CD4-positive, CD25-positive, alpha-beta regulatory T cell (primary cell): ENCODE measurements at regions not wholly inside any gene's neighbourhood (a gene's known extent, or its start where the extent isn't known, plus 50 kb on each side); places are given as distances from the start of the nearest gene placed in this dataset.

Experiments
- ATAC-seq, 2 donors: fragments of 150-1000 bp; cut with Tn5 transposase; one replicate each; pipeline ENCODE4 v1.10.0; 2021; ENCODE audit warnings: low read depth in 2 of 2, moderate number of reproducible peaks in 2 of 2, moderate library complexity in 1 of 2
- DNase-seq, 3 donors: peaks; one replicate each; pipeline versions ENCODE4 v3.0.0 to v3.0.0-alpha.2; 2012 to 2022; ENCODE audit warnings: mixed read lengths in 1 of 3
- H3K27ac ChIP-seq: one replicate; pipeline ENCODE4 v1.7.0; 2013; ENCODE audit warnings: mild to moderate bottlenecking, low read length; ENCODE audit not compliant: insufficient read depth, poor library complexity, severe bottlenecking
- H3K27me3 ChIP-seq: one replicate; pipeline ENCODE4 v1.7.0; 2013; ENCODE audit warnings: low read length; ENCODE audit not compliant: control insufficient read depth, insufficient read depth
- H3K36me3 ChIP-seq: one replicate; pipeline ENCODE4 v1.7.0; 2013; ENCODE audit warnings: mild to moderate bottlenecking, low read length, moderate library complexity; ENCODE audit not compliant: control insufficient read depth, insufficient read depth
- H3K4me1 ChIP-seq: 2 replicates; pipeline ENCODE4 v1.7.0; 2013; ENCODE audit warnings: mild to moderate bottlenecking, low read length; ENCODE audit not compliant: insufficient read depth, control insufficient read depth, poor library complexity, severe bottlenecking
- H3K4me3 ChIP-seq: one replicate; pipeline ENCODE4 v1.7.0; 2013; ENCODE audit warnings: low read depth, mild to moderate bottlenecking, low read length, moderate library complexity
- H3K9me3 ChIP-seq, 2 experiments: 1 replicate in 1 of 2; 2 replicates in 1 of 2; pipeline ENCODE4 v1.7.0; 2013; ENCODE audit warnings: low read length in 2 of 2, mild to moderate bottlenecking in 1 of 2, moderate library complexity in 1 of 2; ENCODE audit not compliant: control insufficient read depth in 2 of 2
- H3K27ac Mint-ChIP-seq, 3 donors: one replicate each; pipeline ENCODE4 v1.8.0; 2020 to 2022; ENCODE audit warnings: mild to moderate bottlenecking in 3 of 3, mixed read lengths in 3 of 3, moderate library complexity in 2 of 3
- H3K27me3 Mint-ChIP-seq: one replicate; pipeline ENCODE4 v1.8.0; 2022; ENCODE audit warnings: mild to moderate bottlenecking, mixed read lengths
- H3K36me3 Mint-ChIP-seq: one replicate; pipeline ENCODE4 v1.8.0; 2020; ENCODE audit warnings: mixed read lengths
- H3K4me1 Mint-ChIP-seq, 4 donors: one replicate each; pipeline ENCODE4 v1.8.0; 2020 to 2022; ENCODE audit warnings: mixed read lengths in 4 of 4, mild to moderate bottlenecking in 1 of 4
- H3K4me3 Mint-ChIP-seq, 4 donors: one replicate each; pipeline ENCODE4 v1.8.0; 2020 to 2022; ENCODE audit warnings: mild to moderate bottlenecking in 4 of 4, mixed read lengths in 4 of 4, moderate library complexity in 3 of 4
- H3K9me3 Mint-ChIP-seq, 7 donors: one replicate each; pipeline ENCODE4 v1.8.0; 2020 to 2022; ENCODE audit warnings: mixed read lengths in 7 of 7, mild to moderate bottlenecking in 3 of 7, moderate library complexity in 2 of 7

- ATAC-seq (no peak), DNase-seq (no peak)
- H3K27me3 ChIP-seq: no peaks in the 10 kb centered on the region
- Mint-ChIP-seq H3K27ac (no peak overlapping the region), H3K27me3 (peaks cover 4% of the 10 kb centered on the region), H3K4me3 (no peak overlapping the region), H3K9me3 (peaks cover 0 to 10% (median 6%) of the 10 kb centered on the region in 7 donors), H3K36me3 (no peaks in the 10 kb centered on the region), H3K4me1 (no peaks in the 10 kb centered on the region)
- H3K9me3 ChIP-seq: no peaks in the 10 kb centered on the region
- no peaks in the 10 kb centered on the region for H3K4me1 ChIP-seq
- no peaks in the 10 kb centered on the region for H3K36me3 ChIP-seq
- no peak overlapping the region for H3K27ac ChIP-seq
- H3K4me3 ChIP-seq: no peak overlapping the region
Measured at GRCh38 chr2:56084111-56084901, 99.5 kb upstream of the CCDC85A start.

GRCh38 chr2:56086336-56086735 lies 97.5 kb upstream of the CCDC85A start:
- ATAC-seq: no peak
- no peak overlapping the region for H3K27ac ChIP-seq
- no peaks in the 10 kb centered on the region for H3K9me3 ChIP-seq
- Mint-ChIP-seq H3K4me3 (no peak overlapping the region), H3K27me3 (peaks cover 8% of the 10 kb centered on the region), H3K9me3 (peaks cover 0 to 10% (median 3%) of the 10 kb centered on the region in 7 donors), H3K27ac (no peak overlapping the region), H3K4me1 (no peaks in the 10 kb centered on the region), H3K36me3 (no peaks in the 10 kb centered on the region)
- H3K36me3 ChIP-seq: no peaks in the 10 kb centered on the region
- H3K27me3 ChIP-seq: no peaks in the 10 kb centered on the region
- H3K4me1 ChIP-seq: no peaks in the 10 kb centered on the region
- H3K4me3 ChIP-seq: no peak overlapping the region
- DNase-seq: no peak

- Histone ChIP-seq H3K9me3 (no peaks in the 10 kb centered on the region), H3K36me3 (no peaks in the 10 kb centered on the region), H3K27ac (no peak overlapping the region), H3K4me1 (no peaks in the 10 kb centered on the region), H3K4me3 (no peak overlapping the region), H3K27me3 (no peaks in the 10 kb centered on the region)
- ATAC-seq (no peak), DNase-seq (no peak)
- Mint-ChIP-seq H3K27me3 (peaks cover 8% of the 10 kb centered on the region), H3K4me1 (no peaks in the 10 kb centered on the region), H3K27ac (no peak overlapping the region), H3K36me3 (no peaks in the 10 kb centered on the region), H3K9me3 (peaks cover 0 to 9% (median 3%) of the 10 kb centered on the region in 7 donors), H3K4me3 (no peak overlapping the region)
Measured at GRCh38 chr2:56088411-56088810, 95.4 kb upstream of the CCDC85A start.

- ATAC-seq: no peak
- no peaks in the 10 kb centered on the region for H3K27me3 ChIP-seq
- Mint-ChIP-seq H3K9me3 (peaks cover 0 to 6% (median 3%) of the 10 kb centered on the region in 7 donors), H3K4me1 (no peaks in the 10 kb centered on the region), H3K27me3 (peaks cover 12% of the 10 kb centered on the region), H3K4me3 (peak overlapping the region in 1 of 4 donors; percentile 21), H3K27ac (no peak overlapping the region), H3K36me3 (no peaks in the 10 kb centered on the region)
- H3K4me1 ChIP-seq: no peaks in the 10 kb centered on the region
- no peak for DNase-seq
- no peaks in the 10 kb centered on the region for H3K36me3 ChIP-seq
- no peak overlapping the region for H3K27ac ChIP-seq
- H3K4me3 ChIP-seq: no peak overlapping the region
- no peaks in the 10 kb centered on the region for H3K9me3 ChIP-seq
Measured at GRCh38 chr2:56089931-56090330, 93.9 kb upstream of the CCDC85A start.

GRCh38 chr2:56099963-56100362 lies 83.8 kb upstream of the CCDC85A start:
- no peaks in the 10 kb centered on the region for H3K27me3 ChIP-seq
- no peak overlapping the region for H3K4me3 ChIP-seq
- no peaks in the 10 kb centered on the region for H3K27me3 Mint-ChIP-seq
- H3K4me3 Mint-ChIP-seq: no peak overlapping the region
- H3K36me3 Mint-ChIP-seq: no peaks in the 10 kb centered on the region
- DNase-seq (no peak), ATAC-seq (no peak)
- H3K27ac ChIP-seq: no peak overlapping the region
- no peak overlapping the region for H3K27ac Mint-ChIP-seq
- no peaks in the 10 kb centered on the region for H3K4me1 ChIP-seq
- H3K9me3 Mint-ChIP-seq: peaks cover 0 to 9% (median 3%) of the 10 kb centered on the region in 7 donors
- H3K4me1 Mint-ChIP-seq: no peaks in the 10 kb centered on the region
- peaks cover 0 to 4% of the 10 kb centered on the region in 2 experiments for H3K9me3 ChIP-seq
- no peaks in the 10 kb centered on the region for H3K36me3 ChIP-seq

- no peaks in the 10 kb centered on the region for H3K4me1 ChIP-seq
- H3K27me3 ChIP-seq: no peaks in the 10 kb centered on the region
- H3K4me3 ChIP-seq: no peak overlapping the region
- Mint-ChIP-seq H3K4me3 (no peak overlapping the region), H3K4me1 (no peaks in the 10 kb centered on the region), H3K36me3 (no peaks in the 10 kb centered on the region), H3K27ac (no peak overlapping the region), H3K27me3 (no peaks in the 10 kb centered on the region), H3K9me3 (peaks cover 0 to 9% (median 3%) of the 10 kb centered on the region in 7 donors)
- H3K9me3 ChIP-seq: peaks cover 0 to 4% of the 10 kb centered on the region in 2 experiments
- DNase-seq (no peak), ATAC-seq (no peak)
- no peaks in the 10 kb centered on the region for H3K36me3 ChIP-seq
- H3K27ac ChIP-seq: no peak overlapping the region
Measured at GRCh38 chr2:56100791-56101312, 82.9 kb upstream of the CCDC85A start.

GRCh38 chr2:56102098-56102497 lies 81.7 kb upstream of the CCDC85A start:
- Mint-ChIP-seq H3K27ac (no peak overlapping the region), H3K36me3 (no peaks in the 10 kb centered on the region)
- H3K27ac ChIP-seq: no peak overlapping the region

GRCh38 chr2:56102866-56103265 lies 80.9 kb upstream of the CCDC85A start:
- H3K27ac ChIP-seq: no peak overlapping the region
- no peak overlapping the region for H3K4me3 Mint-ChIP-seq
- peaks cover 0 to 4% of the 10 kb centered on the region in 2 experiments for H3K9me3 ChIP-seq
- no peaks in the 10 kb centered on the region for H3K4me1 ChIP-seq
- H3K4me3 ChIP-seq: no peak overlapping the region
- H3K9me3 Mint-ChIP-seq: peaks cover 0 to 5% (median 3%) of the 10 kb centered on the region in 7 donors
- no peaks in the 10 kb centered on the region for H3K27me3 Mint-ChIP-seq
- ATAC-seq (no peak), DNase-seq (no peak)
- no peak overlapping the region for H3K27ac Mint-ChIP-seq
- H3K36me3 ChIP-seq: no peaks in the 10 kb centered on the region
- H3K27me3 ChIP-seq: no peaks in the 10 kb centered on the region
- H3K36me3 Mint-ChIP-seq: no peaks in the 10 kb centered on the region
- H3K4me1 Mint-ChIP-seq: no peaks in the 10 kb centered on the region

More at GRCh38 chr2:56102098-56102497, 81.7 kb upstream of the CCDC85A start:
- Mint-ChIP-seq H3K9me3 (peaks cover 0 to 5% (median 3%) of the 10 kb centered on the region in 7 donors), H3K4me1 (no peaks in the 10 kb centered on the region), H3K4me3 (no peak overlapping the region), H3K27me3 (no peaks in the 10 kb centered on the region)
- H3K9me3 ChIP-seq: peaks cover 0 to 4% of the 10 kb centered on the region in 2 experiments
- no peaks in the 10 kb centered on the region for H3K36me3 ChIP-seq
- no peak overlapping the region for H3K4me3 ChIP-seq
- ATAC-seq (no peak), DNase-seq (no peak)
- no peaks in the 10 kb centered on the region for H3K27me3 ChIP-seq
- H3K4me1 ChIP-seq: no peaks in the 10 kb centered on the region
